ENCODE measurements at regions not wholly inside any gene's neighbourhood (a gene's known extent, or its start where the extent isn't known, plus 50 kb on each side); places are given as distances from the start of the nearest gene placed in this dataset.

DNA sequence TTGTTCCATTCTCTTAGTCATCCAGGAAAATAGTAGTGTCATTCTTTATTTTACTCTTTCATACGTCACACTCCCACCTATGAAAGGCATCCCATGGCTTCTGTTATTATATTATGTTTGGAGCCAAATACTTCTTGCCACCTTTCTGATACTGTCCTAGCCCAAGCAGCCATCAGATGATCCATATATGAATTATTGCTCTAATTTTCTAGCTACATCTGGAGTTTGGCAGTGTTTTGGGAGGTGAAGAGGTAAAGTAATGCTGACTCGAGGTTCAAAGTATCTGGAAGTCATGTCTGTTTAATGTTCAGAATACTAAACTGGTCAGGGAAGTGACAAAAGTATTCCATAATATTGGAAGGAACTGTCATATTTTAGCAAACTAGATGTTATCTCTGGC lies 362.5 kb downstream of the GPR37 start:
- no peaks in the 10 kb centered on the region for H3K36me3 Mint-ChIP-seq (ENCODE audit: low read depth)
- H3K9me3 Mint-ChIP-seq: no peaks in the 10 kb centered on the region
- H3K27me3 Mint-ChIP-seq (ENCODE audit: low read depth): no peaks in the 10 kb centered on the region
- H3K4me1 Mint-ChIP-seq (ENCODE audit: low read depth): no peaks in the 10 kb centered on the region
- H3K4me3 Mint-ChIP-seq: no peak overlapping the region
- no peak overlapping the region for H3K27ac Mint-ChIP-seq

DNA sequence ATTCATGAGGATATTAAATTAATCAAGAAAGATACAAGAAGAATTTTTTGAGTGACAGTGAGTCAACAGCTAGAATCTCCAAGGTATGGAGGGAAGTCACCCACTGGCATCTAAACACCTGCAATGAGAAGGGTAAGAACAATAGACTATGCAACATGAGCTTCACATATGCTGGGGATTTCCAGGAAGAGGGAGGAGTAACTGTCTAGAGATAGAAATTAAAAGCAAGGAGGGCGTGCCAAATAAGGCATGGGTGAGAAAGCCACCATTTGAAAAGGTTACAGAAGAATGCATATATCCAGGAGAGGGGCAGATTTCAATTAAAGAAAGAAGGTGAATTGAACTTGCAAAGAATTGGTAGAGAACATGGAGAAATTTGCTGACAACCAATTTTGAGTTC lies 365.7 kb downstream of the GPR37 start:
- no peak overlapping the region for H3K27ac Mint-ChIP-seq

DNA sequence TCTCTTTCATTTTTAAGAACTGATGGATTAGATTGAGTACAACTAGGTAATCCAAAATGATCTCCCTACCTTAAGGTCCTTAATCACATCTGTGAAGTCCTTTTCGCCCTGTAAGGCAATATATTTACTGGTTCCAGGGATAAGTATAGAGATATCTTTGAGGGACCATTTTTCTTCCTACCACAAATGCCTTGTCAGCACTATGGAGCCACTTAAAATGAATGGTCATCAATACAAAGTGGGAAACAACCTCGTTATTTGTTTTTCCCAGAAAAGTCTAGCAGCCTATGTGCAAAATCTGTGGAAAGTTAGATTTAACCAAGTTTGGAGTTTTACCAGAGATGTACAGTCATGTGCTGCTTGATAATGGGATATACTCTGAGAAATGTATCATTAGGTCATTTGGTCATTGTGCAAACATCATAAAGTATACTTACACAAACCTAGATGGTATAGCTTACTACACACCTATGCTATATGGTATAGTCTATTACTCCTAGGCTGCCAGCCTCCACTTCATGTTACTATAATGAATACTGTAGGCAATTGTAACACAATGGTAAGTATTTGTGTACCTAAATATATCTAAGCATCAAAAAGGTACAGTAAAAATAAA lies 366.2 kb upstream of the TMEM229A start:
- H3K4me1 Mint-ChIP-seq (ENCODE audit: low read depth): no peaks in the 10 kb centered on the region
- no peak overlapping the region for H3K27ac Mint-ChIP-seq
- no peak overlapping the region for H3K4me3 Mint-ChIP-seq
- no peaks in the 10 kb centered on the region for H3K27me3 Mint-ChIP-seq (ENCODE audit: low read depth)
- no peaks in the 10 kb centered on the region for H3K36me3 Mint-ChIP-seq (ENCODE audit: low read depth)
- no peaks in the 10 kb centered on the region for H3K9me3 Mint-ChIP-seq

More for the DNA sequence above, 365.7 kb downstream of the GPR37 start:
- Mint-ChIP-seq H3K4me1 (ENCODE audit: low read depth) (no peaks in the 10 kb centered on the region), H3K27me3 (ENCODE audit: low read depth) (no peaks in the 10 kb centered on the region), H3K4me3 (no peak overlapping the region), H3K36me3 (ENCODE audit: low read depth) (no peaks in the 10 kb centered on the region), H3K9me3 (no peaks in the 10 kb centered on the region)

DNA sequence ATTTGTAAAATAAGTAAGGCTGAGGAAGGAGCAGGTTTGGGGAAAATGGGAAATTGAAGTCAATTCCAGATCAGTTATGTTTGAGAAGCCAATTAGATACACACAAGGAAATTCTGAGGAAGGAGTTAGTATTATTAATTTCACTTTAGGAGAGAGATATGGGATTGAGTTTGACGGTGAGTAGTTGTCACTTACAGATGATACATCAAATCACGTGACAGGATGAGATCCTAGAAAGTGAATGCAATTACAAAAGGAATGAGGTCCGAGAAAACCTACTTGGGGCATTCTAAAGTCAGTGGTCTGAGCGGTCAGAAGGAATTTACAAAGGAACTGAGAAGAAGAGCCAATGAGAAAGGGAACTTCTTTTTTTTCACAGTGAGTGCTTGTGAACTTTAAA lies 364.3 kb upstream of the TMEM229A start:
- Mint-ChIP-seq H3K9me3 (no peaks in the 10 kb centered on the region), H3K27ac (no peak overlapping the region), H3K4me3 (no peak overlapping the region), H3K36me3 (ENCODE audit: low read depth) (no peaks in the 10 kb centered on the region), H3K4me1 (ENCODE audit: low read depth) (no peaks in the 10 kb centered on the region), H3K27me3 (ENCODE audit: low read depth) (no peaks in the 10 kb centered on the region)

DNA sequence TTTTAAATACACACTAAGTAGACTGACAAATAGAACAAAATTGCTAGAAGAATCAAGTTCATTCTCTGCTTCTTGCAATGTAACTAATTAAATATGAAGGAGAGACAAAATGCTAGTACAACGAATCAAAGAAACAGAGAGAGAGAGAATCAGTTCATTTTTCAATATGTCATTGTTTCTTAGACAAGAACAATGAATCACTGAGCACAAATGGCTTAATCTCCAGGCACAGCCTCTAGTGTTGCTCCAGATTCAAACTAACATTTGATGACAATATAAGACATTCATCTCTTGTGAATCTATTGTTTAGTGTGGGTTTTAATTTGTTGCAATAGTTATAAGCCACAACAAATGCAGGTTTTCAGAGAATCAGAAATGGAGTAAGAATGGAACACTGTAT lies 357.4 kb upstream of the TMEM229A start:
- no peak overlapping the region for H3K27ac Mint-ChIP-seq
- H3K4me1 Mint-ChIP-seq (ENCODE audit: low read depth): no peaks in the 10 kb centered on the region
- H3K36me3 Mint-ChIP-seq (ENCODE audit: low read depth): no peaks in the 10 kb centered on the region
- no peaks in the 10 kb centered on the region for H3K9me3 Mint-ChIP-seq
- no peak overlapping the region for H3K4me3 Mint-ChIP-seq
- no peaks in the 10 kb centered on the region for H3K27me3 Mint-ChIP-seq (ENCODE audit: low read depth)

DNA sequence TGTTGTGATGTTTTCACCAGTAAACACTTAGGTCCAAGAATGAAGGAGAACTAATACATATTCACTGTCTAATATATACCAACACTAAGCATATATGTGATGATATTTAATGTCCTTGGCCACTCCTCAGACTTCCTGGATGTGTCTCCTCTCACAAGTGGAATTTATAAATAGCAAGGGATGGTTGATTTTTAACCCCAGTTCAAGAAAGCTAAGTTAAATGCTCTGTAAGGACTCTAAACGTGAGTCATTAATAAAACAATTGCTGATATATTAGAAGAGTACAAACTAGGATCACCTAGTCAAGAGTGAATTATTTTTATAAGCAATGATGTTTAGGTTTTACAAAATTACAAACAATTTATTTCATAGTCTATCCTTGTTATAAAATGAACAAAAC lies 355.9 kb upstream of the TMEM229A start:
- Mint-ChIP-seq H3K9me3 (no peaks in the 10 kb centered on the region), H3K4me3 (no peak overlapping the region), H3K36me3 (ENCODE audit: low read depth) (no peaks in the 10 kb centered on the region), H3K27me3 (ENCODE audit: low read depth) (no peaks in the 10 kb centered on the region), H3K4me1 (ENCODE audit: low read depth) (no peaks in the 10 kb centered on the region), H3K27ac (no peak overlapping the region)

DNA sequence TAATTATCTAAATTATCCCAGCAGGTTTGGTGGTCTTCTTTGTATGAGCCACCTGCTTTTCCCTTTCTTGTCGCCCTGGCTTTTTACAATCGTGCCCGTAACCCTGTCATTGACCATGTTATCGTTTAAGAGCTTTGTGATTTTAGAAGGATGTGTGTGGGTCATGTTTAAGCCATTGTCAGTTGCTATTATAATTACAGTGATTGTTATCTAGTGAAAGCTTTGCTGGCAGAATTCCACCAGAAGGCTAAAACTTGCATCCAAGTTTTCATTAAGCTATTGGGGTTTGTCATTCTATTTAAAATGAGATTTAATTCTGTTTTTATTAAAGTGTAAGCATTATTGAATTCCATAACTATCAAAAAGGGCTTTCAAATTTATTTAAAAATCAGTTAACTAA lies 354.2 kb upstream of the TMEM229A start:
- H3K4me1 Mint-ChIP-seq (ENCODE audit: low read depth): no peaks in the 10 kb centered on the region
- H3K36me3 Mint-ChIP-seq (ENCODE audit: low read depth): no peaks in the 10 kb centered on the region
- H3K27ac Mint-ChIP-seq: no peak overlapping the region
- no peaks in the 10 kb centered on the region for H3K9me3 Mint-ChIP-seq
- no peaks in the 10 kb centered on the region for H3K27me3 Mint-ChIP-seq (ENCODE audit: low read depth)
- no peak overlapping the region for H3K4me3 Mint-ChIP-seq

DNA sequence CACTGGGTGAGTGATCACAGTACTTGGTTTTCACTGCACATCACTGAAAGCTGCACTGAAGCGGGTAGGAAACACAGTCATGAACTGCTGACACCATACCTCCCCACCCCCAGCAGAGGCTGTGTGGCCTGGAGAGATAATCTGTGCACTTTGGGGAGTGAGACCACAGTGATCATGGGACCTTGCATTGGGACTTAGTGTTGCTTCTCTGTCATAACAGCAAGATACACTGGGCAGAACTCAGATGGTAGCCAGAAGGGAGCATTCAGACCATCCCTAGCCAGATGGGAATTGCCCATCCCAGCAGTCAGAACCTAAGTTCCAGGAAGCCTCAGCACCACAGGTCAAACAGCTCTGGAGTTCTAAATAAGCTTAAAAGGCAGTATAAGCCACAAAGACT lies 346.4 kb upstream of the TMEM229A start:
- Mint-ChIP-seq H3K9me3 (peaks cover 4% of the 10 kb centered on the region), H3K27me3 (ENCODE audit: low read depth) (no peaks in the 10 kb centered on the region), H3K4me3 (no peak overlapping the region), H3K36me3 (ENCODE audit: low read depth) (no peaks in the 10 kb centered on the region), H3K4me1 (ENCODE audit: low read depth) (no peaks in the 10 kb centered on the region), H3K27ac (no peak overlapping the region)

DNA sequence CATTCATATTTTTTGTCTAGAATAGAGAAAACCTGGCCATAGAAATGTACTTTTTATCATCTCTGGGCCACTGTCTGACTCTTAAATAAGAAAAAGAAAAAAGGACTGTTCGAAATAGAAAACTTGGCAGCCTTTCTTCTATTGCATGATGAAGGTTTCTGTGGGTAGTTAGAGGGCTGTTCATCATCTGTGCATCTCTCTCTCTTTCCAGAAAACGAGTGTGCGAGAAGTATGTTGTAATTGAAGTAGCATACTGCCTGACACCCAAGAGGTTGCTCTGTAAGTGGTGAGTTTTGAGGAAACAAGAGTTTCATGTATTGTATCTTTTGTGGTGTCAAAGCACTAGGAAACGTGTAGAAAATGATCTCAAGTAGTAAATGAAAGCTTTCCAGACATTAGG lies 343.2 kb upstream of the TMEM229A start:
- Mint-ChIP-seq H3K4me1 (ENCODE audit: low read depth) (no peaks in the 10 kb centered on the region), H3K36me3 (ENCODE audit: low read depth) (no peaks in the 10 kb centered on the region), H3K27me3 (ENCODE audit: low read depth) (no peaks in the 10 kb centered on the region), H3K4me3 (no peak overlapping the region), H3K27ac (no peak overlapping the region), H3K9me3 (peaks cover 4% of the 10 kb centered on the region)

DNA sequence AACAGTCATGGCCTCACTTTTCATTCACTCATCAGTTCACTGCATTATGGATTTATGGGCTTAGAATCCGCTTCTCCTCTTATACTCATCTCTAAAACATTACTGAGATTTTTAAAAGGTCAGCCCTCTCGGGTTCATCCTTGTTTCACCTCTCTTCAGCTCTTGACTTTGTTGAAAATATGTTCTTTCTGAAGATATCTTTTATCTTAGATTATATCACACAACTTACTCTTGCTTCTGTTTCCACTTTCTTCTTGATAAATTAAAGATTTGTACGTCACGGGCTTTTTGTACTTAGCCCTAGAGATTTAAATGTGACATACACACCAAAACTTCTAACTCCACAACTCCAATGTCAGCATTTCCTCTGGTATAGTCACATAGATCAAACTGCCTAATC lies 342.5 kb upstream of the TMEM229A start:
- Mint-ChIP-seq H3K4me3 (no peak overlapping the region), H3K4me1 (ENCODE audit: low read depth) (no peaks in the 10 kb centered on the region), H3K9me3 (peaks cover 4% of the 10 kb centered on the region), H3K27ac (no peak overlapping the region), H3K27me3 (ENCODE audit: low read depth) (no peaks in the 10 kb centered on the region), H3K36me3 (ENCODE audit: low read depth) (no peaks in the 10 kb centered on the region)

DNA sequence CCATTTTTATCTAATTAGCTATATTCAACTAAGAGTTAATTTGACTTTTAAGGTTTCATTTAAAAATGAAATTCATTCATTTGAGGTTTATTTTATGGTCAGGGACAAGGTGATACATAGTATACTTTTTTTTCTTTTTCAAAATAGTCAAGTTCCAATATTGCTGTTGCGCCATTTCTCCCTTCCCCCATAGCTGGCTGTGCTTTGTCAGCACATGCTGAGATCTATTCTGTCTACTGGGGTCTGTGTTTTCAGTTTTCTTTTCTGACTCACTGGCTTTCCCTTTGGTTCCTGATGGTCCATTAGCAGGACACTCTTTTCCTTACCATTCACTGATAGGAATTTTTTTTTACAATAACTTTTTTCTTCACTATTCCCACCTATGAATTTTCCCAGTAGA lies 336.4 kb upstream of the TMEM229A start:
- Mint-ChIP-seq H3K36me3 (ENCODE audit: low read depth) (no peaks in the 10 kb centered on the region), H3K4me3 (no peak overlapping the region), H3K27me3 (ENCODE audit: low read depth) (no peaks in the 10 kb centered on the region), H3K9me3 (peaks cover 4% of the 10 kb centered on the region), H3K4me1 (ENCODE audit: low read depth) (no peaks in the 10 kb centered on the region), H3K27ac (no peak overlapping the region)

DNA sequence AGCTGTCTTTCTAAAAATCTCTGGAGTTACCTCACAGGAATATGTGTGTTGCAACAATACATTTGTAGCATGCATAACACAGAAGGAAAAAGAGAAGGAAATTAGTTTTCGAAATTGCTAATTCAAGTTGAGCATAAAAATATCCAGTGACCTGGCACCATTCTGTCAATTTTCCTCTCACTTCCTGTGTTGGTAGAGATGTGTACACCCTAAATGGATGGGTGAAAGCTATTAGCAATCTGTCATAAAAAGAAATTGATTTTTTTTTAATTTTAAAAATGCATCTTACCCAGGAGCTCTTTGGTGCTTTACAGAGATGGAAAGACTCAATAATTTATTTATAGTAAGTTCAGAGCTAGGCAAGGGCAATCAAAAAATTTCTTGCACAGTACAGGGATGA lies 333.3 kb upstream of the TMEM229A start:
- Mint-ChIP-seq H3K4me3 (no peak overlapping the region), H3K36me3 (ENCODE audit: low read depth) (no peaks in the 10 kb centered on the region), H3K27me3 (ENCODE audit: low read depth) (no peaks in the 10 kb centered on the region), H3K9me3 (peaks cover 10% of the 10 kb centered on the region), H3K27ac (no peak overlapping the region), H3K4me1 (ENCODE audit: low read depth) (no peaks in the 10 kb centered on the region)

DNA sequence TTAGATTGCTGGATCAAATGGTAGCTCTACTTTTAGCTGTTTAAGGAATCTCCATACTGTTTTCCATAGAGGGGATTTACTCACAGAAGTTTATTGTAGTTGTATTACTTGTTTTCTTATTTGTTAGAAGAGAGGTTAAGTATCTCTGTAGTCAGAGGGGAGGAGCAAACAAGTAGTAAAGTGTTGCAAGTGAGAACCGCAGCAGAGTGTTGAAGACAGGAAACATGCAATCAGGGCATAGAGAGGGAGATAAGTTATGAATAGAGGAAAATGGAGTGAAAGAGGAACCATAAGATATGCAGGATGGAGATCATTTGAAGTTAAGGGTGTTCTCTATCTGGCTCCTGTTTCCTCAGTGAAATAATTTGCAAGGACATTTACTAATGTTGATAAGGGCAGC lies 331.4 kb upstream of the TMEM229A start:
- Mint-ChIP-seq H3K27ac (no peak overlapping the region), H3K9me3 (peaks cover 10% of the 10 kb centered on the region), H3K27me3 (ENCODE audit: low read depth) (no peaks in the 10 kb centered on the region), H3K4me3 (no peak overlapping the region), H3K36me3 (ENCODE audit: low read depth) (no peaks in the 10 kb centered on the region), H3K4me1 (ENCODE audit: low read depth) (no peaks in the 10 kb centered on the region)

DNA sequence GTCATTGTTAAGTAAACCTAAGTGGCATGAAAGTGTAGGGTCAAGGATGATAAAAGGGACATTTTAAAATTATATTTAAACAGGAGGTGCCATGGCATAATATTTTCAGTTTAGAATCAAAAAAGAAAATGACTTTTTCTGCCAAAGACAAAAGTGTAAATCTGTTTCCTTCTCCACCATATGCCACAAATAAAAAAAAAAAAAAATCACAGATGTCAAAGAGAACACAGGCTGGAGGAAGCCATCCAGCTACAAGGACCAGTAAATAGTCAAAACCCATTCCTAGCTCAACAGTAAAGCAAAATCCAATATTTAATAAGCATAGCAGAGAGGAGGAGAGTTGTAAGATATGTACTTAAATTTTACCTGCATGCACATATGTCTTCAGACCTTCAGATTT lies 321.3 kb upstream of the TMEM229A start:
- Mint-ChIP-seq H3K9me3 (no peaks in the 10 kb centered on the region), H3K4me3 (no peak overlapping the region), H3K36me3 (ENCODE audit: low read depth) (no peaks in the 10 kb centered on the region), H3K27ac (no peak overlapping the region), H3K4me1 (ENCODE audit: low read depth) (no peaks in the 10 kb centered on the region), H3K27me3 (ENCODE audit: low read depth) (no peaks in the 10 kb centered on the region)

DNA sequence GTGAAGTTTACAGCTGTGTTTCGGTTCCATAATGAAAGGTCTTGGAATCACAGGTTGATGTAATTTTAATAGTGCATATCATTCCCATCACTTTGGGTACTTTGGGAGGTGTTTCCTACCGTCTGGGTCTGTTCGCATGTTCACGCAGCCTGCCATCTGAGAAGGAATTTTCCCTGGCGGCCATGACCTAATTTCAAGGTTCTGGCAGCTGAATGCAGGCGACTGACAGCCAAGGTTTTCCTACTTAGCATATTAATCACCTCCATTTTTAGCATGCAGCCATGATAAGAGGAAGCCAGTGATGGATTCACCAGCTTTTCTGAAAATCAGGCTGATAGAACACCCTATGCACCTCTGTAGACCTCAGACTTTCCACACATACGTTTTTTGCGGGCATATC lies 319.1 kb upstream of the TMEM229A start:
- Mint-ChIP-seq H3K27me3 (ENCODE audit: low read depth) (no peaks in the 10 kb centered on the region), H3K4me1 (ENCODE audit: low read depth) (no peaks in the 10 kb centered on the region), H3K4me3 (no peak overlapping the region), H3K36me3 (ENCODE audit: low read depth) (no peaks in the 10 kb centered on the region), H3K27ac (no peak overlapping the region), H3K9me3 (no peaks in the 10 kb centered on the region)

DNA sequence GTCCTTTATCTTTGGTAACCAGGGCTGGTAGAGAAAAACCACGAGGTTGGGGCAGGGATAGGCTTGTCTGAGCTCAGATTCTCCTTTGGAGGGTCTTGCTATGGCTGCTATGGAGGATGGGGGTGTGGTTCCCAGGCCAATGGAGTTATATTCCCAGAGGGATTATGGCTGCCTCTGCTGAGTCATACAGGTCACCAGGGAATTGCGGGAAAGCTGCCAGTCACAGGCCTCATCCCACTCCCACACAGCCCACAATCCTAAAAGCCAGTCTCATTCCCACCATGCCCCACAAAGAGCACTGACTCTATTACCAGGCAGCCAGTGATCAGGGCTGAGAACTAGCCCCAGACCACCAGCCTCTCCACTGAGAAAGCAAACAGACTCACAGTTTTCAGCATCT lies 316.6 kb upstream of the TMEM229A start:
- peaks cover 9% of the 10 kb centered on the region for H3K9me3 Mint-ChIP-seq
- no peak overlapping the region for H3K27ac Mint-ChIP-seq
- H3K27me3 Mint-ChIP-seq (ENCODE audit: low read depth): no peaks in the 10 kb centered on the region
- H3K4me1 Mint-ChIP-seq (ENCODE audit: low read depth): no peaks in the 10 kb centered on the region
- H3K36me3 Mint-ChIP-seq (ENCODE audit: low read depth): no peaks in the 10 kb centered on the region
- no peak overlapping the region for H3K4me3 Mint-ChIP-seq
